IPS DF 4.7 (cell line): ENCODE measurements at regions not wholly inside any gene's neighbourhood (a gene's known extent, or its start where the extent isn't known, plus 50 kb on each side); places are given as distances from the start of the nearest gene placed in this dataset.

ENCODE experiments used
- DNase-seq: peaks from one replicate; pipeline ENCODE4 v3.0.0-alpha.2; 2013; ENCODE audit warnings: low spot score; ENCODE audit errors: extremely low read depth

GRCh38 chr10:59553162-59553900 lies 156.3 kb downstream of the SLC16A9 start:
- no peak for DNase-seq

GRCh38 chr10:59550061-59550460 lies 159.6 kb downstream of the SLC16A9 start:
- DNase-seq = no peak

- DNase-seq = no peak
Measured at GRCh38 chr10:59538623-59539022, 171.0 kb downstream of the SLC16A9 start.

- no peak for DNase-seq
Measured at GRCh38 chr10:59537501-59537900, 172.1 kb downstream of the SLC16A9 start.

GRCh38 chr10:59536167-59537014 lies 173.3 kb downstream of the SLC16A9 start:
- DNase-seq = no peak

GRCh38 chr10:59524348-59524747 lies 162.0 kb upstream of the FAM13C start:
- DNase-seq = no peak

- DNase-seq = no peak
Measured at GRCh38 chr10:59523851-59524250, 161.5 kb upstream of the FAM13C start.

GRCh38 chr10:59517996-59518395 lies 155.6 kb upstream of the FAM13C start:
- no peak for DNase-seq

GRCh38 chr10:59517341-59517899 lies 155.1 kb upstream of the FAM13C start:
- no peak for DNase-seq

GRCh38 chr10:59513558-59513957 lies 151.2 kb upstream of the FAM13C start:
- no peak for DNase-seq

- no peak for DNase-seq
Measured at GRCh38 chr10:59512951-59513350, 150.6 kb upstream of the FAM13C start.

- no peak for DNase-seq
Measured at GRCh38 chr10:59508956-59509355, 146.6 kb upstream of the FAM13C start.

GRCh38 chr10:59508296-59508695 lies 145.9 kb upstream of the FAM13C start:
- no peak for DNase-seq

- no peak for DNase-seq
Measured at GRCh38 chr10:59505926-59506325, 143.6 kb upstream of the FAM13C start.

- no peak for DNase-seq
Measured at GRCh38 chr10:59499460-59499859, 137.1 kb upstream of the FAM13C start.

- no peak for DNase-seq
Measured at GRCh38 chr10:59493017-59493416, 130.7 kb upstream of the FAM13C start.

- no peak for DNase-seq
Measured at GRCh38 chr10:59479426-59479825, 117.1 kb upstream of the FAM13C start.

GRCh38 chr10:59470570-59470969 lies 108.2 kb upstream of the FAM13C start:
- DNase-seq = no peak

- peak; percentile 2 for DNase-seq
Measured at GRCh38 chr10:59465088-59465487, 102.7 kb upstream of the FAM13C start.

- DNase-seq = no peak
Measured at GRCh38 chr10:59464483-59464882, 102.1 kb upstream of the FAM13C start.

- no peak for DNase-seq
Measured at GRCh38 chr10:59463909-59464308, 101.6 kb upstream of the FAM13C start.

- DNase-seq = no peak
Measured at GRCh38 chr10:59460601-59461000, 98.3 kb upstream of the FAM13C start.
